ENCODE measurements at regions not wholly inside any gene's neighbourhood (a gene's known extent, or its start where the extent isn't known, plus 50 kb on each side); places are given as distances from the start of the nearest gene placed in this dataset.
A peak's percentile ranks its signal among the peaks of the same experiment; 100 is the strongest.

DNA sequence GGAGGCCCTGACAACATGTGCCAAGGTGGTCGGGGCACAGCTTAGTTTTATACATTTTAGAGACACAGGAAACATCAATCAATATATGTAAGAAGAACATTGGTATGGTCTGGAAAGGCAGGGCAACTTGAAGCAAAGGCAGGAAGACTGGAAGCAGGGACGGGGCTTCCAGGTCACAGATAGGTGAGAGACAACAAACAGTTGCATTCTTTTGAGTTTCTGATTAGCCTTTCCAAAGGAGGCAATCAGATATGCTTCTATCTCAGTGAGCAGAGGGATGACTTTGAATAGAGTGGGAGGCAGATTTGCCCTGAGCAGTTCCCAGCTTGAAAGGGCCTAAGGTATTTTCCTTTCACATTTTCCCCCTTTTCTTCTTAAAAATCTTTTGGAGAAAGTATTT lies 311.0 kb upstream of the RGS17 start:
- peaks cover 46% of the 10 kb centered on the region for H3K4me1 ChIP-seq (ENCODE audit: control insufficient read depth, insufficient read depth, low read length)
- H3K9me3 ChIP-seq (ENCODE audit: control insufficient read depth, insufficient read depth, low read length) = peaks cover 18% of the 10 kb centered on the region
- H3K9ac ChIP-seq (ENCODE audit: low read depth, low read length) = no peak overlapping the region

DNA sequence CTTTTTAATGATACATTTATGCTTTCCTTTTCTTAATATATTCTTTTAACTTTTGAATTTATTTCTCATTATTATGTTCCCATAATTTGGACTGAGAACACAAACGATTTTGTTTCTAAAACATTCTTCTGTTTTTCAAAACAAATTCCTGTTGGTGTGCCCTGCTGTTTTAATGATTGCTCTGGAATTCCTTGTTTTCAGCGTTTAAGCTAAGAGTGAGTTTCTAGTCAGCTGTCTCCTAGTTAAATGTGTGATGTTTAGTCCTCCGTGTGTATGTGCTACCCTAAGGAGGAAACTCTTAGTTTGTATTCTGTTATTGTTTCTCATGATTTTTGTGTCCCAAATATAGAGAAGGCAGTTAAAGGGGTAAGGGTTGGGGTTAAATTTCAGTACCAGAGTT lies 306.1 kb upstream of the RGS17 start:
- Histone ChIP-seq H3K27ac (ENCODE audit: low read depth, low read length) (peak overlapping the region; percentile 50), H3K9me3 (ENCODE audit: control insufficient read depth, insufficient read depth, low read length) (no peaks in the 10 kb centered on the region), H3K4me1 (ENCODE audit: control insufficient read depth, insufficient read depth, low read length) (peaks cover 59% of the 10 kb centered on the region), H3K4me3 (ENCODE audit: low read depth, low read length) (no peak overlapping the region), H3K36me3 (ENCODE audit: control insufficient read depth, insufficient read depth, low read length) (no peaks in the 10 kb centered on the region), H3K9ac (ENCODE audit: low read depth, low read length) (no peak overlapping the region), H3K27me3 (ENCODE audit: control insufficient read depth, insufficient read depth, low read length) (no peaks in the 10 kb centered on the region)

More for the DNA sequence above, 311.0 kb upstream of the RGS17 start:
- H3K36me3 ChIP-seq (ENCODE audit: control insufficient read depth, insufficient read depth, low read length) = no peaks in the 10 kb centered on the region
- no peaks in the 10 kb centered on the region for H3K27me3 ChIP-seq (ENCODE audit: control insufficient read depth, insufficient read depth, low read length)
- peak overlapping the region; percentile 92 for H3K27ac ChIP-seq (ENCODE audit: low read depth, low read length)
- no peak overlapping the region for H3K4me3 ChIP-seq (ENCODE audit: low read depth, low read length)

GRCh38 chr6:153436351-153436750 lies 305.3 kb upstream of the RGS17 start:
- peak overlapping the region; percentile 70 for H3K27ac ChIP-seq (ENCODE audit: low read depth, low read length)

GRCh38 chr6:153435787-153436186 lies 304.7 kb upstream of the RGS17 start:
- Histone ChIP-seq H3K27me3 (ENCODE audit: control insufficient read depth, insufficient read depth, low read length) (no peaks in the 10 kb centered on the region), H3K9ac (ENCODE audit: low read depth, low read length) (no peak overlapping the region), H3K36me3 (ENCODE audit: control insufficient read depth, insufficient read depth, low read length) (no peaks in the 10 kb centered on the region), H3K4me3 (ENCODE audit: low read depth, low read length) (no peak overlapping the region), H3K4me1 (ENCODE audit: control insufficient read depth, insufficient read depth, low read length) (peaks cover 45% of the 10 kb centered on the region), H3K9me3 (ENCODE audit: control insufficient read depth, insufficient read depth, low read length) (no peaks in the 10 kb centered on the region), H3K27ac (ENCODE audit: low read depth, low read length) (peak overlapping the region; percentile 18)

More at GRCh38 chr6:153436351-153436750, 305.3 kb upstream of the RGS17 start:
- H3K4me1 ChIP-seq (ENCODE audit: control insufficient read depth, insufficient read depth, low read length) = peaks cover 51% of the 10 kb centered on the region
- H3K4me3 ChIP-seq (ENCODE audit: low read depth, low read length) = no peak overlapping the region
- no peaks in the 10 kb centered on the region for H3K36me3 ChIP-seq (ENCODE audit: control insufficient read depth, insufficient read depth, low read length)
- no peaks in the 10 kb centered on the region for H3K27me3 ChIP-seq (ENCODE audit: control insufficient read depth, insufficient read depth, low read length)
- H3K9ac ChIP-seq (ENCODE audit: low read depth, low read length) = no peak overlapping the region
- no peaks in the 10 kb centered on the region for H3K9me3 ChIP-seq (ENCODE audit: control insufficient read depth, insufficient read depth, low read length)

- Histone ChIP-seq H3K4me1 (ENCODE audit: control insufficient read depth, insufficient read depth, low read length) (no peaks in the 10 kb centered on the region), H3K27me3 (ENCODE audit: control insufficient read depth, insufficient read depth, low read length) (no peaks in the 10 kb centered on the region), H3K9ac (ENCODE audit: low read depth, low read length) (no peak overlapping the region), H3K27ac (ENCODE audit: low read depth, low read length) (no peak overlapping the region), H3K36me3 (ENCODE audit: control insufficient read depth, insufficient read depth, low read length) (no peaks in the 10 kb centered on the region), H3K4me3 (ENCODE audit: low read depth, low read length) (no peak overlapping the region), H3K9me3 (ENCODE audit: control insufficient read depth, insufficient read depth, low read length) (no peaks in the 10 kb centered on the region)
Observed at GRCh38 chr6:153425536-153425935, 294.5 kb upstream of the RGS17 start.

GRCh38 chr6:153424719-153425400 lies 293.8 kb upstream of the RGS17 start:
- no peak overlapping the region for H3K9ac ChIP-seq (ENCODE audit: low read depth, low read length)
- H3K4me3 ChIP-seq (ENCODE audit: low read depth, low read length) = no peak overlapping the region
- H3K9me3 ChIP-seq (ENCODE audit: control insufficient read depth, insufficient read depth, low read length) = no peaks in the 10 kb centered on the region
- no peaks in the 10 kb centered on the region for H3K4me1 ChIP-seq (ENCODE audit: control insufficient read depth, insufficient read depth, low read length)
- no peak overlapping the region for H3K27ac ChIP-seq (ENCODE audit: low read depth, low read length)
- no peaks in the 10 kb centered on the region for H3K27me3 ChIP-seq (ENCODE audit: control insufficient read depth, insufficient read depth, low read length)
- no peaks in the 10 kb centered on the region for H3K36me3 ChIP-seq (ENCODE audit: control insufficient read depth, insufficient read depth, low read length)

- Histone ChIP-seq H3K9ac (ENCODE audit: low read depth, low read length) (no peak overlapping the region), H3K9me3 (ENCODE audit: control insufficient read depth, insufficient read depth, low read length) (peaks cover 13% of the 10 kb centered on the region), H3K36me3 (ENCODE audit: control insufficient read depth, insufficient read depth, low read length) (no peaks in the 10 kb centered on the region), H3K4me1 (ENCODE audit: control insufficient read depth, insufficient read depth, low read length) (peaks cover 12% of the 10 kb centered on the region), H3K4me3 (ENCODE audit: low read depth, low read length) (no peak overlapping the region), H3K27me3 (ENCODE audit: control insufficient read depth, insufficient read depth, low read length) (no peaks in the 10 kb centered on the region), H3K27ac (ENCODE audit: low read depth, low read length) (no peak overlapping the region)
Observed at GRCh38 chr6:153412519-153412918, 281.4 kb upstream of the RGS17 start.

DNA sequence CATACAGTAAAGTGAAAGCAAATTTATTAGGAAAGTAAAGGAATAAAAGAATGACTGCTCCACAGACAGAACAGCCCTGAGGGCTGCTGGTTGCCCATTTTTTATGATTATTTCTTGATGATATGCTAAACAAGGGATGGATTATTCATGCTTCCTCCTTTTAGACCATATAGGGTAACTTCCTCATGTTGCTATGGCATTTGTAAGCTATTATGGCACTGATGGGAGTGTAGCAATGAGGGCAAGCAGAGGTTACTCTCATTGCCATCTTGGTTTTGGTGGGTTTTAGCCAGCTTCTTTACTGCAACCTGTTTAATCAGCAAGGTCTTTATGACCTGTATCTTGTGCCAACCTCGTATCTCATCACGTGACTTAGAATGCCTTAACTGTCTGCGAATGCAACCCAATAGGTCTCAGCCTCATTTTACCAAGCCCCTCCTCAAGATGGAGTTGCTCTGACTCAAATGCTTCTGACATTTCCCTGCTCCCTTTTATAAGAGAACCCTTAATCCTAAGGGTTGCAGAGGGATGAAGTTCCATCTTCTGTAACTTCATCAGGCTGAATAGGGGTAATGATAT lies 280.1 kb upstream of the RGS17 start:
- peaks cover 13% of the 10 kb centered on the region for H3K9me3 ChIP-seq (ENCODE audit: control insufficient read depth, insufficient read depth, low read length)
- no peaks in the 10 kb centered on the region for H3K27me3 ChIP-seq (ENCODE audit: control insufficient read depth, insufficient read depth, low read length)
- H3K4me1 ChIP-seq (ENCODE audit: control insufficient read depth, insufficient read depth, low read length) = 0 out of 2 replicates have a peak, but pooled peaks cover 4% of the 10 kb centered on the region
- H3K9ac ChIP-seq (ENCODE audit: low read depth, low read length) = no peak overlapping the region
- H3K27ac ChIP-seq (ENCODE audit: low read depth, low read length) = no peak overlapping the region
- no peaks in the 10 kb centered on the region for H3K36me3 ChIP-seq (ENCODE audit: control insufficient read depth, insufficient read depth, low read length)
- H3K4me3 ChIP-seq (ENCODE audit: low read depth, low read length) = no peak overlapping the region

DNA sequence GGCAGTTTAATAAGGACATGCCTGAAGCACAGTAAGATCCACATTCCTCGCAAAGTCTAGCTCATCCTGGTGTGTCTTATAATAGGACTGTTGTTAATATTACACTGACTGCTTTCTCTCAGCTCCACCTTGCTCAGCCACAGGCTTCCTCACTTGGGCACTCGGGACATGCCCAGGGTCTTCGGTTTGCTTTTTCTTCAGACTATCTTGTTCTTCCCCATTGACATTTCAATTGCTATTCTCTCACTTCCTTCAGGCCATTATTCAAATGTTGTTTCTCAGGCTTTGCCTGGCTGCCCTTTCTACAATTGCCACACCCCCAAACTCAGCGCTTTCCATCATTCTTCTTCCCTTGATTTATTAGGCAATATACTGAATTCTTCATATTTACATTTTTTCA lies 274.8 kb upstream of the RGS17 start:
- no peaks in the 10 kb centered on the region for H3K27me3 ChIP-seq (ENCODE audit: control insufficient read depth, insufficient read depth, low read length)
- peaks cover 18% of the 10 kb centered on the region for H3K4me1 ChIP-seq (ENCODE audit: control insufficient read depth, insufficient read depth, low read length)
- H3K9ac ChIP-seq (ENCODE audit: low read depth, low read length) = no peak overlapping the region
- H3K27ac ChIP-seq (ENCODE audit: low read depth, low read length) = no peak overlapping the region
- no peak overlapping the region for H3K4me3 ChIP-seq (ENCODE audit: low read depth, low read length)
- H3K9me3 ChIP-seq (ENCODE audit: control insufficient read depth, insufficient read depth, low read length) = no peaks in the 10 kb centered on the region
- H3K36me3 ChIP-seq (ENCODE audit: control insufficient read depth, insufficient read depth, low read length) = no peaks in the 10 kb centered on the region

GRCh38 chr6:153401751-153402150 lies 270.7 kb upstream of the RGS17 start:
- Histone ChIP-seq H3K4me3 (ENCODE audit: low read depth, low read length) (no peak overlapping the region), H3K9me3 (ENCODE audit: control insufficient read depth, insufficient read depth, low read length) (no peaks in the 10 kb centered on the region), H3K9ac (ENCODE audit: low read depth, low read length) (no peak overlapping the region), H3K27me3 (ENCODE audit: control insufficient read depth, insufficient read depth, low read length) (no peaks in the 10 kb centered on the region), H3K4me1 (ENCODE audit: control insufficient read depth, insufficient read depth, low read length) (peaks cover 18% of the 10 kb centered on the region), H3K36me3 (ENCODE audit: control insufficient read depth, insufficient read depth, low read length) (no peaks in the 10 kb centered on the region), H3K27ac (ENCODE audit: low read depth, low read length) (no peak overlapping the region)

DNA sequence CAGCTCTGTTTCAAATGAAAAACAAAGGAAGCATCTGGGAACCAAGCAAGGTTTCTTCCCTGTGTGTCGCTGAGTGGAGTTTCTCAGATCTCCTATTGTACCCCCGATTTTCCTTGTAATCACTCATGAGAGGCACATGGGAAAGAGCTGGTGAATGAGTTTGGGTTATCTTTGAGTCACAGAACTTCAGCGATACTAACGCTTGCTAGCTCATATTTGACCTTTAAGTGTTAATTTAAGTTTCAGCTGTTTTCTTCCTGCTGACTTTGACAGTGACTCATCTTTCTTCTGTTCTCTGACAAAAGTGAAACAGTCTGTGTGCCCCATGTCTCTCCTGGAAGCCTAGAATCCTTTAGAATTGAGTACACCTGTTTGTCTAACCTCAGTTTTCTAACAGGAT lies 261.1 kb upstream of the RGS17 start:
- Histone ChIP-seq H3K36me3 (ENCODE audit: control insufficient read depth, insufficient read depth, low read length) (no peaks in the 10 kb centered on the region), H3K4me3 (ENCODE audit: low read depth, low read length) (no peak overlapping the region), H3K4me1 (ENCODE audit: control insufficient read depth, insufficient read depth, low read length) (peaks cover 8% of the 10 kb centered on the region; the same call in 1 of the 2 replicates), H3K9me3 (ENCODE audit: control insufficient read depth, insufficient read depth, low read length) (no peaks in the 10 kb centered on the region), H3K9ac (ENCODE audit: low read depth, low read length) (no peak overlapping the region), H3K27me3 (ENCODE audit: control insufficient read depth, insufficient read depth, low read length) (no peaks in the 10 kb centered on the region), H3K27ac (ENCODE audit: low read depth, low read length) (no peak overlapping the region)
